GM23338 (cell line): ENCODE measurements at regions not wholly inside any gene's neighbourhood (a gene's known extent, or its start where the extent isn't known, plus 50 kb on each side); places are given as distances from the start of the nearest gene placed in this dataset.

ENCODE experiments used
- ATAC-seq: fragments of 200-7000 bp; cut with Tn5 transposase; 3 replicates; pipeline ENCODE4 v1.9.1; 2020
- DNase-seq: peaks from one replicate; pipeline ENCODE4 v3.0.0-alpha.2; 2015; ENCODE audit warnings: low spot score
- H2AFZ ChIP-seq: fragments of 200-600 bp; sonication (generic); 2 replicates; pipeline ENCODE4 v1.8.0; 2016; ENCODE audit warnings: antibody characterized with exemption, mild to moderate bottlenecking, moderate library complexity
- H3F3A ChIP-seq: fragments of 200-600 bp; sonication (generic); replicated peaks from 2 replicates; pipeline ENCODE4 v1.8.0; 2017; ENCODE audit warnings: antibody characterized with exemption, mixed run types, low read depth
- H3K27ac ChIP-seq: fragments of 200-600 bp; sonication (generic); 2 replicates; pipeline ENCODE4 v1.6.1; 2016; ENCODE audit warnings: low read depth
- H3K27me3 ChIP-seq: fragments of 200-600 bp; sonication (generic); 2 replicates; pipeline ENCODE4 v1.8.0; 2016; ENCODE audit warnings: mild to moderate bottlenecking, mixed run types, moderate library complexity; ENCODE audit not compliant: insufficient read depth
- H3K36me3 ChIP-seq: fragments of 200-600 bp; sonication (generic); 2 replicates; pipeline ENCODE4 v1.8.0; 2016; ENCODE audit warnings: mild to moderate bottlenecking; ENCODE audit not compliant: insufficient read depth
- H3K4me1 ChIP-seq: fragments of 200-600 bp; sonication (generic); 2 replicates; pipeline ENCODE4 v1.8.0; 2016; ENCODE audit warnings: mild to moderate bottlenecking, moderate library complexity; ENCODE audit not compliant: insufficient read depth
- H3K4me2 ChIP-seq: fragments of 200-600 bp; sonication (generic); 2 replicates; pipeline ENCODE4 v1.7.1; 2017; ENCODE audit warnings: mixed run types
- H3K4me3 ChIP-seq: fragments of 200-600 bp; sonication (generic); 2 replicates; pipeline ENCODE4 v1.6.1; 2016; ENCODE audit warnings: mixed run types
- H3K79me2 ChIP-seq: fragments of 200-600 bp; sonication (generic); replicated peaks from 2 replicates; pipeline ENCODE4 v1.8.0; 2017; ENCODE audit warnings: mild to moderate bottlenecking; ENCODE audit not compliant: insufficient read depth
- H3K9me2 ChIP-seq: fragments of 200-600 bp; sonication (generic); 2 replicates; pipeline ENCODE4 v1.8.0; 2017; ENCODE audit not compliant: insufficient read depth
- H4K20me1 ChIP-seq: fragments of 200-600 bp; sonication (generic); replicated peaks from 2 replicates; pipeline ENCODE4 v1.8.0; 2017; ENCODE audit warnings: mild to moderate bottlenecking; ENCODE audit not compliant: insufficient read depth
- H3K27ac Mint-ChIP-seq: 2 replicates; pipeline ENCODE4 v1.8.0; 2020; ENCODE audit warnings: inconsistent platforms, mild to moderate bottlenecking, moderate library complexity, mixed read lengths
- H3K27me3 Mint-ChIP-seq: 3 replicates; pipeline ENCODE4 v1.8.0; 2022; ENCODE audit warnings: low read depth, mild to moderate bottlenecking, moderate library complexity, mixed read lengths, inconsistent platforms; ENCODE audit not compliant: insufficient read depth, poor library complexity
- H3K36me3 Mint-ChIP-seq: 3 replicates; pipeline ENCODE4 v1.8.0; 2021; ENCODE audit warnings: low read depth, mild to moderate bottlenecking, inconsistent platforms, moderate library complexity, mixed read lengths
- H3K4me1 Mint-ChIP-seq: 3 replicates; pipeline ENCODE4 v1.8.0; 2020; ENCODE audit warnings: mild to moderate bottlenecking, inconsistent platforms, mixed read lengths
- H3K4me3 Mint-ChIP-seq: 3 replicates; pipeline ENCODE4 v1.8.0; 2021; ENCODE audit warnings: moderate library complexity, mild to moderate bottlenecking, inconsistent platforms, mixed read lengths
- H3K9me3 Mint-ChIP-seq: 3 replicates; pipeline ENCODE4 v1.8.0; 2020; ENCODE audit warnings: moderate library complexity, mild to moderate bottlenecking, inconsistent platforms, mixed read lengths
- CTCF ChIP-seq, 2 experiments: fragments of 200-600 bp in 1 of 2; sonication (generic) in 1 of 2; conservative IDR thresholded peaks; 2 replicates each; pipeline versions ENCODE4 v1.5.1 to v1.6.1; 2016 to 2017; ENCODE audit warnings: antibody characterized with exemption in 2 of 2, low read depth in 2 of 2, mild to moderate bottlenecking in 2 of 2, moderate library complexity in 1 of 2
- ETS1 ChIP-seq: IDR thresholded peaks from 2 replicates; pipeline ENCODE4 v1.6.1; 2016; ENCODE audit warnings: antibody characterized with exemption
- EZH2 ChIP-seq: fragments of 200-600 bp; sonication (generic); IDR thresholded peaks from one replicate; pipeline ENCODE4 v1.8.0; 2017; ENCODE audit warnings: antibody characterized with exemption, mild to moderate bottlenecking, low read depth; ENCODE audit not compliant: unreplicated experiment
- STAT1 ChIP-seq: IDR thresholded peaks from one replicate; pipeline ENCODE4 v1.6.1; 2016; ENCODE audit warnings: antibody characterized with exemption; ENCODE audit not compliant: unreplicated experiment
- ZNF114 ChIP-seq: fragments of 250-450 bp; sonication (Bioruptor Pico); IDR thresholded peaks from 2 replicates; pipeline ENCODE4 v1.5.0; 2020; ENCODE audit warnings: mild to moderate bottlenecking, moderate library complexity
- ZNF331 ChIP-seq: fragments of 250-450 bp; sonication (Bioruptor Pico); IDR thresholded peaks from 2 replicates; pipeline ENCODE4 v1.5.0; 2020; ENCODE audit warnings: low read depth, mild to moderate bottlenecking, moderate library complexity

GRCh38 chr20:22027423-22027822, 322.0 kb downstream of the PAX1 start (continued):
- TF ChIP-seq ETS1: no peak
- TF ChIP-seq STAT1: no peak
- no peak for TF ChIP-seq ZNF331 (CRISPR knock-in tag)
- no peak for TF ChIP-seq CTCF (conservative IDR thresholded peaks at IDR 0.05; ENCODE audit: low read depth in 2 of 2)

- H3K9me3 Mint-ChIP-seq: peaks cover 3% of the 10 kb centered on the region; the same call in 2 of the 3 replicates
- no peak overlapping the region for H3K27ac ChIP-seq
- no peak overlapping the region for H3K27ac Mint-ChIP-seq
- H3K79me2 ChIP-seq: no peaks in the 10 kb centered on the region
- H3K27me3 Mint-ChIP-seq: no peaks in the 10 kb centered on the region
- no peaks in the 10 kb centered on the region for H4K20me1 ChIP-seq
- H3K4me1 ChIP-seq: no peaks in the 10 kb centered on the region
- no peaks in the 10 kb centered on the region for H3K4me1 Mint-ChIP-seq
- no peaks in the 10 kb centered on the region for H3K36me3 ChIP-seq
- ATAC-seq (no peak), DNase-seq (no peak)
- H3K4me2 ChIP-seq: no peak overlapping the region
- H3K4me3 Mint-ChIP-seq: no peak overlapping the region
- TF ChIP-seq ZNF331 (CRISPR knock-in tag) (no peak), EZH2 (no peak), ETS1 (no peak), STAT1 (no peak), ZNF114 (CRISPR knock-in tag) (no peak), CTCF (conservative IDR thresholded peaks at IDR 0.05; ENCODE audit: low read depth in 2 of 2) (no peak)
- no peaks in the 10 kb centered on the region for H3K36me3 Mint-ChIP-seq
- H3K27me3 ChIP-seq: no peaks in the 10 kb centered on the region
- H3F3A ChIP-seq: no peaks in the 10 kb centered on the region
- no peak overlapping the region for H2AFZ ChIP-seq
- no peak overlapping the region for H3K4me3 ChIP-seq
- H3K9me2 ChIP-seq: no peaks in the 10 kb centered on the region; the same call in 1 of the 2 replicates
Observed at GRCh38 chr20:22020201-22020600, 314.7 kb downstream of the PAX1 start.
